ENCODE measurements at regions not wholly inside any gene's neighbourhood (a gene's known extent, or its start where the extent isn't known, plus 50 kb on each side); places are given as distances from the start of the nearest gene placed in this dataset.

GRCh38 chr6:119633461-119633860 lies 283.9 kb upstream of the MAN1A1 start:
- ChIA-PET CTCF (no interaction called here), POLR2A (no interaction called here)
- DNase-seq (ENCODE audit: extremely low spot score), result no peak
- TF ChIP-seq CTCF (IDR thresholded peaks at IDR 0.05; ENCODE audit: control extremely low read depth, extremely low read depth, low read depth, missing control alignments), result no peak

GRCh38 chr6:119630561-119631192 lies 281.1 kb upstream of the MAN1A1 start:
- no peak for DNase-seq (ENCODE audit: extremely low spot score)
- ChIA-PET POLR2A (no interaction called here), CTCF (no interaction called here)
- no peak for TF ChIP-seq CTCF (IDR thresholded peaks at IDR 0.05; ENCODE audit: control extremely low read depth, extremely low read depth, low read depth, missing control alignments)

GRCh38 chr6:119628691-119629594 lies 279.4 kb upstream of the MAN1A1 start:
- CTCF ChIA-PET, result interaction anchor here (1.1 kb wide), 1 partner anchor 278 kb away, joined by 3 read pairs; no protein-coding TSS in a partner anchor
- no peak for TF ChIP-seq CTCF (IDR thresholded peaks at IDR 0.05; ENCODE audit: control extremely low read depth, extremely low read depth, low read depth, missing control alignments)
- DNase-seq (ENCODE audit: extremely low spot score), result no peak
- POLR2A ChIA-PET, result no interaction called here

- no peak for DNase-seq (ENCODE audit: extremely low spot score)
- no peak for TF ChIP-seq CTCF (IDR thresholded peaks at IDR 0.05; ENCODE audit: control extremely low read depth, extremely low read depth, low read depth, missing control alignments)
- POLR2A ChIA-PET, result no interaction called here
- CTCF ChIA-PET, result interaction anchor here (1.1 kb wide), 1 partner anchor 277 kb away, joined by 3 read pairs; no protein-coding TSS in a partner anchor
Measured at GRCh38 chr6:119627908-119628669, 278.5 kb upstream of the MAN1A1 start.

- no peak for TF ChIP-seq CTCF (IDR thresholded peaks at IDR 0.05; ENCODE audit: control extremely low read depth, extremely low read depth, low read depth, missing control alignments)
- DNase-seq (ENCODE audit: extremely low spot score), result no peak
- POLR2A ChIA-PET, result no interaction called here
- CTCF ChIA-PET, result no interaction called here
Measured at GRCh38 chr6:119626884-119627619, 277.5 kb upstream of the MAN1A1 start.

Measured in GM10248 (cell line).